DMS 273 treated with DMSO at 0.1 percent for 48 hours (cell line): ENCODE measurements at regions not wholly inside any gene's neighbourhood (a gene's known extent, or its start where the extent isn't known, plus 50 kb on each side); places are given as distances from the start of the nearest gene placed in this dataset.

Experiments
- DNase-seq: peaks from one replicate; lab custom pipeline; 2025; lab: John Stamatoyannopoulos, UW

DNA sequence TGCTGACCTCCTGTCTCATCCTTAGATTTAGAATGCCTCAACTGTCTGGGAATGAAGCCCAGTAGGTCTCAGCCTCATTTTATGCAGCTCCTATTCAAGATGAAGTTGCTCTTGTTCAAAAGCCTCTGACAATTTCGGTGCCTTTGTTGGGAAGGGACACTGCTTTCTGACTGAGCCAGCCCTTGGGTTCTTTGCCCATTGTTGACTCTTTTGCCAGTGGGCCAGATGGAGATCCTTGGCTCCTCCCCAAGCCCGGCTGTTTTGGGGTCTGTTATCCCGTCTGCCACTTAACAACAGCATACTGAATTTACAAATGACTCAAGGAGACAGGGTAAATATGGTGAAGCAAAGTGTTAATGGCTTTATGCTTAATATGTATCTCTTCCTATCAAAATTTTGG, 58.3 kb upstream of the PRKX start:
- peak; percentile 74 for DNase-seq

GRCh38 chrX:3768881-3769280, 55.4 kb upstream of the PRKX start:
- no peak for DNase-seq
